ENCODE measurements at regions not wholly inside any gene's neighbourhood (a gene's known extent, or its start where the extent isn't known, plus 50 kb on each side); places are given as distances from the start of the nearest gene placed in this dataset.

DNA sequence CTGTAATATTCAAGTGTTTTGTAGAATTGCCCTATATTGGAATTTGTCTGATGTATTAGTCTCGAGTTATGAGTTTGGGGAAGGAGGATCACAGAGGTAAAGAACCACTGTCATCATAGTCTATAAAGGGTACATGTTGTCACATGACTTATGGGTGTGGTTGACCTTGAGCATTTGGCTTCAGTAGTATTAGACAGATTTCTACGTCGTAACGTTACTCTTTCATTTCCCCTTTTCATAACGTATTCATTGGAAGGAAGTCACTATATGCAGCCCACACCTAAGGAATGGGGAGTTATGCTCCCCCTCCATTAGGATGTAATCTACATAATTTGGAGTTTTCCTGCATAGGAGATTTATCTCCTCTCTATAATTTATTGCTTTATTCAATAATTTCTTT, 110.1 kb upstream of the VAV3 start:
- TF ChIP-seq, protein P1, sequence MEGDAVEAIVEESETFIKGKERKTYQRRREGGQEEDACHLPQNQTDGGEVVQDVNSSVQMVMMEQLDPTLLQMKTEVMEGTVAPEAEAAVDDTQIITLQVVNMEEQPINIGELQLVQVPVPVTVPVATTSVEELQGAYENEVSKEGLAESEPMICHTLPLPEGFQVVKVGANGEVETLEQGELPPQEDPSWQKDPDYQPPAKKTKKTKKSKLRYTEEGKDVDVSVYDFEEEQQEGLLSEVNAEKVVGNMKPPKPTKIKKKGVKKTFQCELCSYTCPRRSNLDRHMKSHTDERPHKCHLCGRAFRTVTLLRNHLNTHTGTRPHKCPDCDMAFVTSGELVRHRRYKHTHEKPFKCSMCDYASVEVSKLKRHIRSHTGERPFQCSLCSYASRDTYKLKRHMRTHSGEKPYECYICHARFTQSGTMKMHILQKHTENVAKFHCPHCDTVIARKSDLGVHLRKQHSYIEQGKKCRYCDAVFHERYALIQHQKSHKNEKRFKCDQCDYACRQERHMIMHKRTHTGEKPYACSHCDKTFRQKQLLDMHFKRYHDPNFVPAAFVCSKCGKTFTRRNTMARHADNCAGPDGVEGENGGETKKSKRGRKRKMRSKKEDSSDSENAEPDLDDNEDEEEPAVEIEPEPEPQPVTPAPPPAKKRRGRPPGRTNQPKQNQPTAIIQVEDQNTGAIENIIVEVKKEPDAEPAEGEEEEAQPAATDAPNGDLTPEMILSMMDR (IDR thresholded peaks at IDR 0.05; ENCODE audit: borderline replicate concordance, extremely low read depth, low read length, poor library complexity, severe bottlenecking), result no peak
- TF ChIP-seq EZH2 (IDR thresholded peaks at IDR 0.05; ENCODE audit: borderline replicate concordance, low read depth, low read length, severe bottlenecking), result no peak

Data from DND-41 (cell line).